BLaER1 (cell line): ENCODE measurements at regions not wholly inside any gene's neighbourhood (a gene's known extent, or its start where the extent isn't known, plus 50 kb on each side); places are given as distances from the start of the nearest gene placed in this dataset.

Source experiments
- H3K27ac ChIP-seq: shearing (Covaris generic); formaldehyde crosslinking; 2 replicates; pipeline ENCODE4 v1.8.1; 2022
- H3K27me3 ChIP-seq: shearing (Covaris generic); formaldehyde crosslinking; 2 replicates; pipeline ENCODE4 v1.8.1; 2022
- H3K36me3 ChIP-seq: shearing (Covaris generic); formaldehyde crosslinking; 2 replicates; pipeline ENCODE4 v1.8.1; 2022
- H3K4me1 ChIP-seq: shearing (Covaris generic); formaldehyde crosslinking; 2 replicates; pipeline ENCODE4 v1.8.1; 2022
- H3K4me2 ChIP-seq: shearing (Covaris generic); formaldehyde crosslinking; 2 replicates; pipeline ENCODE4 v1.8.1; 2022
- H3K4me3 ChIP-seq: shearing (Covaris generic); formaldehyde crosslinking; 2 replicates; pipeline ENCODE4 v1.8.1; 2022
- H3K9ac ChIP-seq: shearing (Covaris generic); formaldehyde crosslinking; 2 replicates; pipeline ENCODE4 v1.8.1; 2022
- H3K9me3 ChIP-seq: shearing (Covaris generic); formaldehyde crosslinking; 2 replicates; pipeline ENCODE4 v1.8.1; 2022
- H4K20me1 ChIP-seq: shearing (Covaris generic); formaldehyde crosslinking; 2 replicates; pipeline ENCODE4 v1.8.1; 2022
- Cebpa-rat ChIP-seq: shearing (Covaris generic); IDR thresholded peaks from 2 replicates; pipeline ENCODE4 v1.8.1; 2022

GRCh38 chrX:23201706-23202105 lies 132.9 kb upstream of the PTCHD1 start:
- Histone ChIP-seq H3K27me3 (no peaks in the 10 kb centered on the region), H3K9ac (no peak overlapping the region), H3K9me3 (no peaks in the 10 kb centered on the region), H3K4me1 (no peaks in the 10 kb centered on the region), H3K4me2 (no peak overlapping the region), H4K20me1 (no peaks in the 10 kb centered on the region), H3K4me3 (no peak overlapping the region), H3K27ac (no peak overlapping the region), H3K36me3 (no peaks in the 10 kb centered on the region)
- TF ChIP-seq Cebpa-rat = no peak

GRCh38 chrX:23202326-23202725 lies 132.3 kb upstream of the PTCHD1 start:
- H3K27me3 ChIP-seq = no peaks in the 10 kb centered on the region
- no peaks in the 10 kb centered on the region for H3K36me3 ChIP-seq
- no peaks in the 10 kb centered on the region for H3K4me1 ChIP-seq
- no peak overlapping the region for H3K27ac ChIP-seq
- no peaks in the 10 kb centered on the region for H4K20me1 ChIP-seq
- TF ChIP-seq Cebpa-rat = no peak
- no peak overlapping the region for H3K4me3 ChIP-seq
- no peak overlapping the region for H3K9ac ChIP-seq
- H3K4me2 ChIP-seq = no peak overlapping the region
- no peaks in the 10 kb centered on the region for H3K9me3 ChIP-seq

- no peaks in the 10 kb centered on the region for H4K20me1 ChIP-seq
- H3K27ac ChIP-seq = no peak overlapping the region
- H3K36me3 ChIP-seq = no peaks in the 10 kb centered on the region
- H3K27me3 ChIP-seq = no peaks in the 10 kb centered on the region
- H3K9me3 ChIP-seq = no peaks in the 10 kb centered on the region
- no peak for TF ChIP-seq Cebpa-rat
- no peak overlapping the region for H3K9ac ChIP-seq
- no peak overlapping the region for H3K4me2 ChIP-seq
- no peak overlapping the region for H3K4me3 ChIP-seq
- no peaks in the 10 kb centered on the region for H3K4me1 ChIP-seq
Measured at GRCh38 chrX:23223169-23223568, 111.5 kb upstream of the PTCHD1 start.

- Histone ChIP-seq H3K27ac (no peak overlapping the region), H4K20me1 (no peaks in the 10 kb centered on the region), H3K27me3 (no peaks in the 10 kb centered on the region), H3K36me3 (no peaks in the 10 kb centered on the region), H3K9me3 (no peaks in the 10 kb centered on the region), H3K4me2 (no peak overlapping the region), H3K9ac (no peak overlapping the region), H3K4me3 (no peak overlapping the region), H3K4me1 (no peaks in the 10 kb centered on the region)
- no peak for TF ChIP-seq Cebpa-rat
Measured at GRCh38 chrX:23228454-23228853, 106.2 kb upstream of the PTCHD1 start.

GRCh38 chrX:23228950-23229448 lies 105.7 kb upstream of the PTCHD1 start:
- Histone ChIP-seq H3K4me2 (no peak overlapping the region), H3K9ac (no peak overlapping the region), H4K20me1 (no peaks in the 10 kb centered on the region), H3K36me3 (no peaks in the 10 kb centered on the region), H3K9me3 (no peaks in the 10 kb centered on the region), H3K4me3 (no peak overlapping the region), H3K27me3 (no peaks in the 10 kb centered on the region), H3K4me1 (no peaks in the 10 kb centered on the region), H3K27ac (no peak overlapping the region)
- no peak for TF ChIP-seq Cebpa-rat

GRCh38 chrX:23235051-23235450 lies 99.6 kb upstream of the PTCHD1 start:
- Histone ChIP-seq H3K9ac (no peak overlapping the region), H4K20me1 (no peaks in the 10 kb centered on the region), H3K4me2 (no peak overlapping the region), H3K4me1 (no peaks in the 10 kb centered on the region), H3K27ac (no peak overlapping the region), H3K27me3 (no peaks in the 10 kb centered on the region), H3K36me3 (no peaks in the 10 kb centered on the region), H3K4me3 (no peak overlapping the region), H3K9me3 (peaks cover 5% of the 10 kb centered on the region; the same call in 1 of the 2 replicates)
- no peak for TF ChIP-seq Cebpa-rat

GRCh38 chrX:23246001-23246400 lies 88.6 kb upstream of the PTCHD1 start:
- TF ChIP-seq Cebpa-rat = no peak
- no peaks in the 10 kb centered on the region for H3K36me3 ChIP-seq
- H3K27me3 ChIP-seq = no peaks in the 10 kb centered on the region
- no peak overlapping the region for H3K9ac ChIP-seq
- H3K4me3 ChIP-seq = no peak overlapping the region
- no peaks in the 10 kb centered on the region for H3K9me3 ChIP-seq
- H3K27ac ChIP-seq = no peak overlapping the region
- H4K20me1 ChIP-seq = no peaks in the 10 kb centered on the region
- no peak overlapping the region for H3K4me2 ChIP-seq
- H3K4me1 ChIP-seq = no peaks in the 10 kb centered on the region

- Histone ChIP-seq H3K27ac (no peak overlapping the region), H3K27me3 (no peaks in the 10 kb centered on the region), H3K36me3 (no peaks in the 10 kb centered on the region), H4K20me1 (no peaks in the 10 kb centered on the region), H3K4me3 (no peak overlapping the region), H3K4me1 (no peaks in the 10 kb centered on the region), H3K4me2 (no peak overlapping the region), H3K9ac (no peak overlapping the region), H3K9me3 (peaks cover 14% of the 10 kb centered on the region; the same call in 1 of the 2 replicates)
- TF ChIP-seq Cebpa-rat = no peak
Measured at GRCh38 chrX:23248187-23248586, 86.5 kb upstream of the PTCHD1 start.

- TF ChIP-seq Cebpa-rat = no peak
- Histone ChIP-seq H3K9me3 (peaks cover 23% of the 10 kb centered on the region), H3K4me1 (no peaks in the 10 kb centered on the region), H3K27me3 (no peaks in the 10 kb centered on the region), H3K36me3 (no peaks in the 10 kb centered on the region), H3K9ac (no peak overlapping the region), H4K20me1 (no peaks in the 10 kb centered on the region), H3K27ac (no peak overlapping the region), H3K4me3 (no peak overlapping the region), H3K4me2 (no peak overlapping the region)
Measured at GRCh38 chrX:23251043-23251442, 83.6 kb upstream of the PTCHD1 start.

GRCh38 chrX:23263892-23264291 lies 70.8 kb upstream of the PTCHD1 start:
- TF ChIP-seq Cebpa-rat = no peak
- H4K20me1 ChIP-seq = no peaks in the 10 kb centered on the region
- no peak overlapping the region for H3K9ac ChIP-seq
- no peaks in the 10 kb centered on the region for H3K9me3 ChIP-seq
- H3K36me3 ChIP-seq = no peaks in the 10 kb centered on the region
- H3K4me2 ChIP-seq = no peak overlapping the region
- no peak overlapping the region for H3K27ac ChIP-seq
- no peaks in the 10 kb centered on the region for H3K4me1 ChIP-seq
- no peaks in the 10 kb centered on the region for H3K27me3 ChIP-seq
- H3K4me3 ChIP-seq = no peak overlapping the region

- H3K4me1 ChIP-seq = no peaks in the 10 kb centered on the region
- no peak for TF ChIP-seq Cebpa-rat
- H3K36me3 ChIP-seq = no peaks in the 10 kb centered on the region
- H4K20me1 ChIP-seq = no peaks in the 10 kb centered on the region
- no peak overlapping the region for H3K4me2 ChIP-seq
- H3K27me3 ChIP-seq = no peaks in the 10 kb centered on the region
- no peak overlapping the region for H3K9ac ChIP-seq
- no peak overlapping the region for H3K4me3 ChIP-seq
- H3K27ac ChIP-seq = no peak overlapping the region
- H3K9me3 ChIP-seq = no peaks in the 10 kb centered on the region
Measured at GRCh38 chrX:23269923-23270322, 64.7 kb upstream of the PTCHD1 start.
